ENCODE measurements at regions not wholly inside any gene's neighbourhood (a gene's known extent, or its start where the extent isn't known, plus 50 kb on each side); places are given as distances from the start of the nearest gene placed in this dataset.

DNA sequence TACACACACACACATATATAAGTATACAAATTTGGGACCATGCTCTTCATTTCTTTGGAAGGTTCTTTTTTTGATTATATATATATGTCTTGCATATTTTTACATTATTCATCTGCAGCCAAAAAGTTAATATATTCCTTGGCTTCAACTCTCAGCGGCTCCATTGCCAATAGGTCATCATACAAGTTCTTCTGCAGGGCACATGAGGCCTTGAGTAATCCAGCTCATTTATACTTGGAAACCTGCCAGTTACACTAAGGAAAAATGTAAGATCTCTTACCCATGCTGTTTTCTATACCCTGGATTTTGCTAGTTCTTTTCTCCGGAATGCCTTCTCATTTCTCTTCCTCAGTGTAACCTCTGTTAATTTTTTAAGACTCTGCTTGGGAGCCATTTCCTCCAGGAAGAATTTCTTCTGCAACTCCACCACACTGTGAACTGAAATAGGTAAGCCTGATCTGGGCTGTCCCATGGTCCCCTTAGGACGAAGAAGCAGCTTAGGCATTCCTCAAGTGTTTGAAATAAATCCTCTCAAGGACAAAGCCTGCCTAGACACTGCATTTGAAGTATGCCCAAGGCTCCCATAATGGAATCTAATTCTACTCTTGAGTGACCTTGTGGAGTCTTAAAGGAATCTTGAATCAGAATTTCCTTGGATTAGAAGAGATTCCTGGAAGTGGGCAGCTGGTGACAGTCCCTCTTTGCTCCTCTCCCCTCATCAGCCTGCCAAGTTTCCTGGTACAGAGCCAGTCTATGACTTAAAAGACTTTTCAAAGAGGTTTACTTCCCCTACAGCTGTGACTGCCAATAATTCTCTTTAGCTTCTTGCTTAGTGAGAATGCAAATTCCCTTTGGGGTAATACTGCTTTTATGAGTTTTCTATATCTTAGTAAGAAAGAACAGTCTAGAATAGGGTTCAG is 182.8 kb downstream of the C11orf87 start:
- intact Hi-C loops (cut with DNase I): no loop called here
- Histone ChIP-seq H3K36me3 (no peaks in the 10 kb centered on the region), H3K27me3 (replicated peaks; ENCODE audit: insufficient read depth) (no peaks in the 10 kb centered on the region), H3K4me1 (replicated peaks) (no peaks in the 10 kb centered on the region), H3K27ac (no peak overlapping the region), H3K4me3 (no peak overlapping the region), H3K9me3 (no peaks in the 10 kb centered on the region)
- no peak for TF ChIP-seq POLR2A (IDR thresholded peaks at IDR 0.05)
- TF ChIP-seq, protein P1, sequence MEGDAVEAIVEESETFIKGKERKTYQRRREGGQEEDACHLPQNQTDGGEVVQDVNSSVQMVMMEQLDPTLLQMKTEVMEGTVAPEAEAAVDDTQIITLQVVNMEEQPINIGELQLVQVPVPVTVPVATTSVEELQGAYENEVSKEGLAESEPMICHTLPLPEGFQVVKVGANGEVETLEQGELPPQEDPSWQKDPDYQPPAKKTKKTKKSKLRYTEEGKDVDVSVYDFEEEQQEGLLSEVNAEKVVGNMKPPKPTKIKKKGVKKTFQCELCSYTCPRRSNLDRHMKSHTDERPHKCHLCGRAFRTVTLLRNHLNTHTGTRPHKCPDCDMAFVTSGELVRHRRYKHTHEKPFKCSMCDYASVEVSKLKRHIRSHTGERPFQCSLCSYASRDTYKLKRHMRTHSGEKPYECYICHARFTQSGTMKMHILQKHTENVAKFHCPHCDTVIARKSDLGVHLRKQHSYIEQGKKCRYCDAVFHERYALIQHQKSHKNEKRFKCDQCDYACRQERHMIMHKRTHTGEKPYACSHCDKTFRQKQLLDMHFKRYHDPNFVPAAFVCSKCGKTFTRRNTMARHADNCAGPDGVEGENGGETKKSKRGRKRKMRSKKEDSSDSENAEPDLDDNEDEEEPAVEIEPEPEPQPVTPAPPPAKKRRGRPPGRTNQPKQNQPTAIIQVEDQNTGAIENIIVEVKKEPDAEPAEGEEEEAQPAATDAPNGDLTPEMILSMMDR (IDR thresholded peaks at IDR 0.05): no peak
- TF ChIP-seq POLR2AphosphoS5 (IDR thresholded peaks at IDR 0.05): no peak
- 68% methylated on average over 3 of the region's 3 CpGs for WGBS
- no peak for DNase-seq (ENCODE audit: low spot score)

DNA sequence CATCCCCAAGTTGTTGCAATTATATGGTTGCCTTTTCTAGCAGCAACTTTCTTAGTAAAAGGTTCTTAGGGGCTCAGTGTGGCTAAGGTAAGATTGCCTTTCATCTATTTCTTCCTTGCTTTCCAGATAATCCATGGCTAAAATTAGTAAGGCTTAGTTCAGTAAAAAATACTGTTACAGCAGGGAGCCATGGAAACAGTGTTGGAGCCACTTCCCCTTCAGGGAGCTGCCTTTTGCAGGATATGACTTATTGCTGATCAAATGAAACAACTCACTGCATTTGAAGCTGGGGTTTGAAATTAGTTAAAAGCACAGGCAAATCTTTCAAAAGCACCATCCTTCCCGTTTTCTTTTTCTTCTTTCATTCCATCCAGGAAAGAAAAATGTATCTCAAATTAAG is 184.3 kb downstream of the C11orf87 start:
- Histone ChIP-seq H3K4me1 (replicated peaks) (no peaks in the 10 kb centered on the region), H3K9me3 (no peaks in the 10 kb centered on the region), H3K27ac (no peak overlapping the region), H3K27me3 (replicated peaks; ENCODE audit: insufficient read depth) (no peaks in the 10 kb centered on the region), H3K4me3 (no peak overlapping the region), H3K36me3 (no peaks in the 10 kb centered on the region)
- intact Hi-C loops (cut with DNase I): no loop called here
- TF ChIP-seq POLR2A (IDR thresholded peaks at IDR 0.05) (no peak), POLR2AphosphoS5 (IDR thresholded peaks at IDR 0.05) (no peak)
- TF ChIP-seq, protein P1 (IDR thresholded peaks at IDR 0.05): no peak
- DNase-seq (ENCODE audit: low spot score): no peak
- 65% methylated on average over 1 of the region's 1 CpG for WGBS

DNA sequence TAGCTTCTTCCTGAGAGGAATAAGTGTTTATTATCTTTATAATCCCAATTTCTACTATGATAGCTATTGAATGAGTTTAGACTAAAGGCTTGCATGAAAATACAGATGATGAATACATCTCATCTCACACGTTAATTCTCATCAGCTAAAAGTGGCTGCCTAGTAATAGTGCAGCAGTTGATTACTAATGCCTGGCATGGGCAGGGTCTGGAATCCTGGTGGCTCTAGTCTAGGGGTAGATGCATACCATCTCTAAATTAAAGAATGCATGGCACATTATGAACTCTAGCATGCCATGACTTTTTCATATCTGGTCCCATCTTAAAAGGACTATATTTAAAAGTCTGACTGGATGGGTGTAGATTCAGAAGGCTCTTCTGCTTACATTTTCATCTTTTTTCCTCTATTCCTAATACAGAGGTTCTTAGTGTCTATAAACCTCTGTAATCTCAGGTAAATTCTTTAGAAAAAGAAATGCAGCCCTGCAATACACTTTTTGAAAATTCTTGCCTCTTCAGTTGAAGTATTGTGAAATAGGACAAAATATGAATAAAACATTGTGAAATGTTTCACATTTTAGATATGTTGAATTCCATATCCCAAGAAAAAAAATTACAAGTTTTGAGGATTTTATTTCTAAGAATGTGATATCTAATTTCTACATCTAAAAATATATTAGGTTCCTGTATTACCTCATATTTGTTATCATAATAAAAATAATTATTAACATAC is 187.6 kb downstream of the C11orf87 start:
- DNase-seq (ENCODE audit: low spot score): no peak
- WGBS: 81% methylated on average over 1 of the region's 1 CpG
- intact Hi-C loops (cut with DNase I): no loop called here
- Histone ChIP-seq H3K4me3 (no peak overlapping the region), H3K4me1 (replicated peaks) (no peaks in the 10 kb centered on the region), H3K27me3 (replicated peaks; ENCODE audit: insufficient read depth) (no peaks in the 10 kb centered on the region), H3K36me3 (no peaks in the 10 kb centered on the region), H3K27ac (no peak overlapping the region), H3K9me3 (no peaks in the 10 kb centered on the region)
- TF ChIP-seq POLR2AphosphoS5 (IDR thresholded peaks at IDR 0.05): no peak
- no peak for TF ChIP-seq POLR2A (IDR thresholded peaks at IDR 0.05)

DNA sequence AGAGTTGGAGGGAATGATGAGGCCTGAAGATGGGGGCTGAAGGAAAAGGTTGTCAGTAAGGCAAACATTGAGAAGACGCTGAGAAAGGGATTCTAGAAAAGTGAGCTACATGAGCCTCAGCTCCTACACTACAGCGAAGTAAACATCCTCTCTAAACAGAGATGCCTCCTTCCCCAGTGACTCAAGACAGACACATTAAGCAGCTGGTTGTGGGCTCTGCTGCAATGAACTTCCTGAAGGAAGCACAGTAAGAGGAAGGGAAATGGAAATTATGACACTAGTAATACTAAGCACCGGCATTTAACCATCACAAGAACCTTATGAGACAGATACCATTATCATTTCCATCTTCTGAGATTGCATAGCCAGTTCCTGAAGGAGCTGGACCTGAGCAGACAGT is 190.5 kb downstream of the C11orf87 start:
- TF ChIP-seq POLR2A (IDR thresholded peaks at IDR 0.05) (no peak), POLR2AphosphoS5 (IDR thresholded peaks at IDR 0.05) (no peak)
- no peaks in the 10 kb centered on the region for H3K4me1 ChIP-seq (replicated peaks)
- no peaks in the 10 kb centered on the region for H3K9me3 ChIP-seq
- WGBS: 74% methylated on average over 3 of the region's 3 CpGs
- H3K36me3 ChIP-seq: no peaks in the 10 kb centered on the region
- H3K4me3 ChIP-seq: no peak overlapping the region
- no peaks in the 10 kb centered on the region for H3K27me3 ChIP-seq (replicated peaks; ENCODE audit: insufficient read depth)
- no peak for DNase-seq (ENCODE audit: low spot score)
- intact Hi-C loops (cut with DNase I): no loop called here
- no peak overlapping the region for H3K27ac ChIP-seq

DNA sequence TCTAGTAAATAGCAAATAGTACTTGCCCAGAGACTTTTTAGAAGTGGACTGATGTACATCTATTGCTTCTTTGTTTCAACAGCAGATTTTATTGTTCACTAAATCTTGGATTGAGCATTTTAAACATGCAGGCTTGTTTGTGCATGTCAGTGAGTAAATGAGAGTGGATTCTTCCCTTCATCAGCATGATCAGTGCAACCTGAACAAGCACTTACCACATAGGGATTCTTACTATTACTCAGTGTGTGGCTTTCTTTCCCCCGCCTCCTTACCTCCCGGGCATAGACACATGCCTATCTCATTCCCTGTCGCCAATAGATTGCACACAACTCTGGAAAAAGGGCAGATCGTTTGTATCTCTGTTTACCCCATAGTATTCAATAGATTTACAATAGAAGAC is 197.5 kb downstream of the C11orf87 start:
- Histone ChIP-seq H3K9me3 (no peaks in the 10 kb centered on the region), H3K27ac (no peak overlapping the region), H3K4me3 (no peak overlapping the region), H3K4me1 (replicated peaks) (no peaks in the 10 kb centered on the region), H3K27me3 (replicated peaks; ENCODE audit: insufficient read depth) (no peaks in the 10 kb centered on the region), H3K36me3 (no peaks in the 10 kb centered on the region)
- intact Hi-C loops (cut with DNase I): no loop called here
- DNase-seq (ENCODE audit: low spot score): no peak
- TF ChIP-seq POLR2AphosphoS5 (IDR thresholded peaks at IDR 0.05): no peak
- TF ChIP-seq, protein P1 (IDR thresholded peaks at IDR 0.05): no peak
- TF ChIP-seq POLR2A (IDR thresholded peaks at IDR 0.05): no peak
- 41% methylated on average over 4 of the region's 4 CpGs for WGBS

All from prostate gland (tissue), 2 donors.